Spleen (tissue), 7 donors: ENCODE measurements at regions not wholly inside any gene's neighbourhood (a gene's known extent, or its start where the extent isn't known, plus 50 kb on each side); places are given as distances from the start of the nearest gene placed in this dataset.

ENCODE experiments used
- POLR2A ChIP-seq, 3 donors: fragments of 450-650 bp; IDR thresholded peaks; one replicate each; pipeline ENCODE4 v1.5.1; 2017; ENCODE audit warnings: antibody characterized with exemption in 3 of 3, mild to moderate bottlenecking in 1 of 3
- TF ChIP-seq, protein P1 (sequence below), 11 experiments: fragments of 200-600 bp in 7 of 11; fragments of 450-650 bp in 4 of 11; sonication (generic) in 4 of 11; IDR thresholded peaks in 8 of 11; conservative IDR thresholded peaks in 3 of 11; 1 replicate in 7 of 11; 2 replicates in 4 of 11; pipeline versions ENCODE4 v1.4.0 to v1.8.0; 2016 to 2021; ENCODE audit warnings: antibody characterized with exemption in 11 of 11, inconsistent platforms in 4 of 11, mild to moderate bottlenecking in 1 of 11
- donor health status: DM: no; HTN: no; CAD: no; lungs with moderate emphysema.
- donor health status: DM: no; HTN: no; CAD: no.
- donor health status: DM: no; HTN: no; CAD: no.

DNA sequence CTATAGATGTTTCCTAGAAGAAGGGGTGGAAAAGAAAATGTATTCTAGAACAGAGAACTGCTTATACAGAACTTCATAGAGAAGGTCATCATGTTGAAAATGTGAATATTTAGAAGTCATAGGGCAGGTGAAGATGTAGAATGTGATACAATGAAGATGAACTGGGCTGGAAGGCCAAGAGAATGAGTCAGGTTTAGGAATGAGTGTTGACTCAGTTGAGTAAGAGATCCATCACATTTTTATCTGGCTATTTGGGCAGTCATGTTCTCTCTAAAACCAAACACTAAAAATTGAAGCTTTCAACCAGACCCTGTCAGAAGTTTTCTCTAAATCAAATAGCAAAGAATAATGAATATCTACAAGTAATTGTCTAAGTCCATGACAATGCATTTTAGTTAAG, 660.5 kb downstream of the KCNJ2 start:
- TF ChIP-seq, protein P1, sequence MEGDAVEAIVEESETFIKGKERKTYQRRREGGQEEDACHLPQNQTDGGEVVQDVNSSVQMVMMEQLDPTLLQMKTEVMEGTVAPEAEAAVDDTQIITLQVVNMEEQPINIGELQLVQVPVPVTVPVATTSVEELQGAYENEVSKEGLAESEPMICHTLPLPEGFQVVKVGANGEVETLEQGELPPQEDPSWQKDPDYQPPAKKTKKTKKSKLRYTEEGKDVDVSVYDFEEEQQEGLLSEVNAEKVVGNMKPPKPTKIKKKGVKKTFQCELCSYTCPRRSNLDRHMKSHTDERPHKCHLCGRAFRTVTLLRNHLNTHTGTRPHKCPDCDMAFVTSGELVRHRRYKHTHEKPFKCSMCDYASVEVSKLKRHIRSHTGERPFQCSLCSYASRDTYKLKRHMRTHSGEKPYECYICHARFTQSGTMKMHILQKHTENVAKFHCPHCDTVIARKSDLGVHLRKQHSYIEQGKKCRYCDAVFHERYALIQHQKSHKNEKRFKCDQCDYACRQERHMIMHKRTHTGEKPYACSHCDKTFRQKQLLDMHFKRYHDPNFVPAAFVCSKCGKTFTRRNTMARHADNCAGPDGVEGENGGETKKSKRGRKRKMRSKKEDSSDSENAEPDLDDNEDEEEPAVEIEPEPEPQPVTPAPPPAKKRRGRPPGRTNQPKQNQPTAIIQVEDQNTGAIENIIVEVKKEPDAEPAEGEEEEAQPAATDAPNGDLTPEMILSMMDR (IDR thresholded peaks at IDR 0.05 in 8 of 11, conservative IDR thresholded peaks at IDR 0.05 in 3 of 11) = no peak
- TF ChIP-seq POLR2A (IDR thresholded peaks at IDR 0.05) = no peak
